HG03135 (cell line): ENCODE measurements at regions not wholly inside any gene's neighbourhood (a gene's known extent, or its start where the extent isn't known, plus 50 kb on each side); places are given as distances from the start of the nearest gene placed in this dataset.

Experiments used
- ATAC-seq: cut with Tn5 transposase; IDR thresholded peaks from one replicate; pipeline ENCODE4 v1.9.1; 2021; ENCODE audit warnings: mild to moderate bottlenecking, moderate library complexity; ENCODE audit not compliant: unreplicated experiment

GRCh38 chr9:108656566-108656965, 199.2 kb downstream of the ACTL7B start:
- ATAC-seq = no peak

- ATAC-seq = no peak
These were observed 200.0 kb downstream of the ACTL7B start for GRCh38 chr9:108655818-108656217.

DNA sequence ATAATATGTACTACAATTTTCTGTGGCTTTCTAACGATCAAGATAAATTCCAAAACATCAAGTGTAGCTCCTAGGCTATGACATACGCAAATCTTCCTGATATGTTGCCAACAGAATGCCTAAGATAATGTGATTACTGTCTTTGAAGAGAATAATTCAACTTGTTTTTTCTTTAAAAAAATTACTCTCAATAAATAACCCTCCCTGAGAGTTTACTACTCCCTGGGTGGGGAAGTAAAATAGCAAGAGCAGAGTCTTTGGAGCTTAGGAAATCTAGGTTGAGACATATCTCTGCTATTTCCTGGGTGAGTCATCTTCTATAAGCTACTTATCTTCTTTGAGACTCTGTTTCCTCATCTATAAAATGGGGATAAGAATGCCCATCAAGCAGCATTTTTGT, 201.2 kb downstream of the ACTL7B start:
- ATAC-seq = no peak

DNA sequence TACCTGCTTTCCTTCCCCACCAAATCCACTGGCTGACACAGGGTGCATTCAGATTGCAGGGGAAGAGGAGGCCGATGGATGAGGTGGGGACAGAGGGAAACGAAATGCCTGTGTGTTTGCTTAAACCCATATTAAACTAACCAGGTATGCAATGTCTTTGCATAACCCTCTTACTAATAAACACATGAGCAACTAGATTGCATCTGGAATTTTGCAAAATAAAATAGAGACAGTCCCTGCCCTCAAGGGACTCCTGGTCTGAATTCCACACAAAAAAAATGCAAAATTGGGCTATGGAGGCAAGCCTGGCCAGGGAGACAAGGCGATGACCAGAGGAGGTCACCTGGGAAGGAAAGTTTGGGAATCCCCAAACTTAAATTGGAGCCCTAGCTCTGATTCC, 202.9 kb downstream of the ACTL7B start:
- no peak for ATAC-seq

- ATAC-seq = no peak
These were observed 205.0 kb downstream of the ACTL7B start for GRCh38 chr9:108650826-108651225.

DNA sequence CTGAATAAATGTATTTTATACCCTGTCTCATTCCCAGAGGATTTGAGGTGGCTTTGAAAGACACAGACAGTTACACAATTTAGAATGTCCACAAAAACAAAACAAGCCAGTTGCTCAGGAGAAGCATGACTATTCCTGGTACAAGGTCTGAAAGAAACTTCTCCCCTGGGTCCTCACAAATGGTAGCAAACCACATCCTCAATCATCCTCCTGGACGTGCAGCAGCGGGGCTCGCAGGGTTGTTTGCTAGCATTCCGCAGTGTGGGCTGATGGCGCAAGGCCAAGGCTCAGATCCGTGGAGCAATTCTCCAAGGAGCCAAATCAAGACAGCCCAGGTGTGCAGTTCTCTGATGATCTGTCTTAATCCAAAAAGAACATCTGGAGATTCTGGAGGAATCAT, 210.3 kb downstream of the ACTL7B start:
- no peak for ATAC-seq

DNA sequence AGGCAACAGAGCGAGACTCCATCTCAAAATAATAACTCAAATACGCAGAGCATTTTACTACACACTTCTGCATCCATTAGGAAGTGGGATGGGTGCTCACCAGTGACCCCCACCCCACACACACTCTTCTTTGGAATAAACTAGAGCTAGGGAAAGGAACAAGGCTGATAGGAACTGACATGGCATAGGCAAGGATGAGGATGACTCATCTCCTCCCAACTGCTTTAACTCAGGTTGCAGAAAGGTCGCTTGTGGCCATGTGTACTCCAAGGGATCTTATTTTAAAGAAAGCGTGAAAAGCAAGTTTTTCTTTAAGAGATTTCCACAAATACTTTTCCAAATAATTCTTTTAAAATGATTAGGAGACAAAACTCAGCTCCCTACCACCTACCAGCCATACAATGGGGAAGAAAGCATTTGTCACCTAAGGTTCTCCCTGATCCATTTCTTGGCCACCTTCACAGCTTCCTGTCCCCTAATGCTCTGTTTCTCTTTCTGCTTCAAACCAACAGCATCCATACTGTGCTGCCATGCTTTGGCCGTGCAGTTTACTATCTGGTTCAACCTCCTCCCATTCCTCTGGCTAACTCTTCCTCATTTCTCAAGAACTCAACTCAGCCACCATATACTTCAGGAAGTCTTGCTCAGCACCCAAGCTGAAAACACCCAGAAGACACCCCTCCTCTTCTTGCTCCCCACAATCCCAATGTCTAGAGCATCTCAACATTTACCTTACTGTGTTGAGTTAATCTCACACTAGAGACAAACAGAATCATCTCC, 211.9 kb downstream of the ACTL7B start:
- no peak for ATAC-seq

- ATAC-seq = no peak
These were observed 212.9 kb downstream of the ACTL7B start for GRCh38 chr9:108642871-108643270.

GRCh38 chr9:108640230-108640629, 215.6 kb downstream of the ACTL7B start:
- ATAC-seq = no peak

DNA sequence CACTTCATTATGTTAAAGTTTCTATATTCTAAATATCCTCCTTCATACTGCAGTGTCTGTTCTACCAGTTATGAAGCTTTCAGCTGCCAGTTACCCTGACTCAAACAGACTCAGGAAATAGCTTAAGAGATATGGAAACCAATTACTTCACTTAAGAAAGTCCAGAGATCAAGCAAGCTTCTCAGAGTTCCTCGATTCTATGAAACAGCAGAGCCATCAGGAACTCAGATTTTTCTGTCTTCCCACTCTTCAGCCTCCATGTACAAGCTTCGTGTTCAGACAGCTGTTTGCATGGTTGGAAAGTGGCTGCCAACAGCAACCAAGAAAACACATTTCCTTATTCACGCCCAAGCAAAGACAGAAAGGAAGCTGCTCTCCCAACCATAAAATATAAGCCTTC, 216.1 kb downstream of the ACTL7B start:
- no peak for ATAC-seq

DNA sequence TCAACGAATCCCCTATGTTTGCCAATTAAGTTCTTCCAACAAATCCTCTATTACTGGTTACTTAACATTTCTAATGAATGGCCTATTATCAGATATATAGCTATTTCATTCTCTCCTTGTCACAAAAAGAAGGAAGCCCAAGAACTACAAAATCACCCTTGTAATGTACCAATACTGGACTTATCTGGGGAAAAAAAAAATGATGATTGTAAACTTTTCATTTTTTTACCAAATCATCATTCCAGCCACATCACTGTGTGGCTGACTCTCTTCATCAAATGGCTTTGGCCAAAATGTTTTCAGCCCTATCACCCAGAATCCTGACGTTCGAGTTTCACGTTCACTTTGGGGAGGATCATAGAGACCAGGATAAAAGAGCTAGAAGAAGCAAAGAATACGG, 216.7 kb downstream of the ACTL7B start:
- ATAC-seq = no peak

GRCh38 chr9:108637340-108637739, 218.4 kb downstream of the ACTL7B start:
- no peak for ATAC-seq

DNA sequence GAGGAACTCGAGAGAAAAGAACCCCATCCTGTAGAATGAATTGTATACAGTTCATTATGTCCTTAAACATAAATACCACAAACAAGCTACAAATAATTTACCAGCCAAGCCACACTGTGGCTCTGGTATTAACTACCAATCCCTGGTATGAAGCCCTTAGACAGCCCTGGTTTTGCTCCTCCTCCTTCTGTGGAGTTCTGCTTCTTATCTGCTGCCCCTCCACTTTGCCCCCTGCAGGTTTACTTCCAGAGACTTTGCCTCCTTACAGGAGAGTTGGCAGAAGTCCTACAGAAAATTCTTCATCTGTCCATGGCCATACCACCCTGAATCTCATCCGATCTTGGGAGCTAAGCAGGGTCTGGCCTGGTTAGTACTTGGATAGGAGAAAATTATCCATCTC, 219.8 kb downstream of the ACTL7B start:
- ATAC-seq = no peak

DNA sequence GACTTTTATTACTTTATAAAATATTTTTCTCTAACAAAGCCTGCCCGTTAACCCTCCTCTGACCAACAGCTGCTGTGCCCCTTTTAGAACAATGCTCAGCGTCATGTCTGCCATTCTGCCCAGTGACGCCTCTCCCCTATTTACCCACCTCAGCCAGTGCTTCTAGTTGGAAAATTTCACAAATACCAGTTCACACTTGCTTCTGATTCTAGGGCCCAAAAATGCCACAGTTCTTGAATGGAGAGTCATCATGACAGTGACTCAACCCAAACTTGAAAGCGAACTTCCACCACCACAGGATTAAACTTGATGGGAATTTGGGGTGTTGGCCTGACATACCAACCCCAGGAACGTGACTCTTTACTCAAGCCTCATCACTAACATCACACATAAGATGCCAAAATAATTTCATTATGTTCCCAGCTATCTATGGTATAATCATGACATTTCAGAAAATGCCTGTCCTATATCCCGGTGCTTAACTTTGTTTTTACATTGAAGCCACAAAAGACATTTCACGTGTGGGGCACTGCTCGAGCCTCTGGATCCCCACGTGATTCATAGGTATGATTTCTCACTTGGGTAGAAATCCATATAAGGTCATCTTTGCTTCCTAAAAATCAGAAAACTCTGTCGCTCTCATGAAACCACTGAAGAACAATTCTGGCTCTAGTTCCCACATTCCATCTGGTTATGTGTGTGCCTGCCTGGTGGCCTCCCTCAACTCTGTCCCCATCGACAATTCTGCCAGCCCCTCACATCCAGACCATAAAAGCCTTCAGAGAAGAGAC, 220.9 kb downstream of the ACTL7B start:
- ATAC-seq = no peak

DNA sequence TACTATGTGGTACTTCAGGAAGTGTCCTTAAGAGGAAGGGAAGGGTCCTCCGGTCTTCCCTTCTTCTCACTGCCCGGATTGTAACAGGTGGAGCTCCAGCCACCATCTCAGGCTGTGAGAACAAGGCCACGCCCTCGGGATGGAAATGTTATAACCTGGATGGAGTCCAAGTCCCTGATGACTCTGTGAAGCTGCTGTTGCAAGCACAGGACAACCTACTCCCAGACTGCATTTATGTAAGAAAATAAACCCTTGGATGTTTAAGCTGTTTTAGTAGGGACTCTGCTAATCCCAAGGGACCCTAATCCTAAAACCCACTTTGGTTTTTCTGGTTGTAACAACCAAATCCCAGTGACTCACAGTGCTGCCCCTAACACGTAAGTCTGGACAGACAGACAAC, 221.6 kb downstream of the ACTL7B start:
- no peak for ATAC-seq

DNA sequence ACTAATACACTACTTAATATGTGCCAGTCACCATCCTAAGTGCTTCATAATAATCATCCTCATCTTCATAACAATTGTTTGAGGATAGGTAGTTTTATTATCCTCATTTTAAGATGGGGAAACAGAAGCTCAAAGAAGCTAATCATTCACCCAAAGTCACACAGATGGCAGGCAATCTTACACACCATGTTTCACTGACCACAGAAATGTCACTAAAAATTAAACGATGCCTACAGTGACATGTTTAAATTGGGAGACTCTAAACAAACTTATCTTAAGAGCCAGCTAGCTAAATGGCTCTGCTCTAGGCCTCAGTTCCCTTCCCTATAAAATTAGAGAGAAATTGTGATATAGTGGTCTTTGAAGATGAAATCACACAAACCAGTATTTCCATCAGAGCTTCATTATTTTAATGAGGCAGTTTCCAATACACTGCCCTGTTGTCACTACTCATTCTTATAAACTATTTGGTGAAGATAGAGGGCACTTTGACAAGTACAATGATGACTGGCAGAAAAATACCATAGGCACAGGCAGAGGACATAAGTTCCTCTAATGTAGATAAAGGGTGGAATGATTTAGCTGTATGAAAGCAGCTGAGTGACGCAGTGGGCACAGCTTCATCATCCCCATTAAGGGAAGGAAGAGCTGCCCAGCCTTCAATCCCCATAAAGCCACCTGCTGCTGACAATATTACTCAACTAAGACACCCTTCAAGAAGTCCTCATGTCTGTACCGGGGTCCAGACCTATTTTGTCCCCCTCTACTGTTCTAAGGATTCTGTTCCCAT, 224.1 kb downstream of the ACTL7B start:
- ATAC-seq = no peak

GRCh38 chr9:108628316-108628715, 227.5 kb downstream of the ACTL7B start:
- no peak for ATAC-seq

- no peak for ATAC-seq
These were observed 229.0 kb downstream of the ACTL7B start for GRCh38 chr9:108626743-108627142.

- no peak for ATAC-seq
These were observed 233.6 kb downstream of the ACTL7B start for GRCh38 chr9:108621991-108622855.

DNA sequence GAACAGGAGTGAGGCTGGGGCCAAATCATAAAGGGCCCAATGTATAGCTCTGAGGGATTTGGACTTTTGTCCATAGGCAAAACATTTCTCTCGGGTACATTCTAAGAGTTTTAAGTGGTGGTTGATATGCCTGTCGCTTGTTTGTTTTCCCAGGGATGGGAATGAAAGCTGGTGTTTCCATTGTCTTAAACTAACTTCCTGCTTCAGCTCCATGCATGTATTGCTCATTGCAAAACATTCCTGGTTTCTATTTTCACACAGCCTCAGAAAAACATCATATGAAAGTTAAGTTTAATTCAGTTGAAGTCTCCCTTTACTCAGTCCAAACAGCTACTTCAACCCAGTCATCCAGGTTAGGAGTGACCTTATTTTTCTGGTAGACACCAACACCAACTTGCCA, 235.0 kb downstream of the ACTL7B start:
- ATAC-seq = no peak
